NCI-H526 (cell line): ENCODE measurements at regions not wholly inside any gene's neighbourhood (a gene's known extent, or its start where the extent isn't known, plus 50 kb on each side); places are given as distances from the start of the nearest gene placed in this dataset.

Experiments
- DNase-seq, 2 experiments: peaks; one replicate each; lab custom pipeline; 2025; lab: John Stamatoyannopoulos, UW

GRCh38 chr22:49139492-49140151 is 688.1 kb downstream of the BRD1 start:
- no peak for DNase-seq

GRCh38 chr22:49138250-49138790 is 689.4 kb downstream of the BRD1 start:
- no peak for DNase-seq

- DNase-seq = no peak
These were observed 690.4 kb downstream of the BRD1 start for GRCh38 chr22:49137206-49137840.

GRCh38 chr22:49136816-49137180 is 690.9 kb downstream of the BRD1 start:
- no peak for DNase-seq

- DNase-seq = no peak
These were observed 691.4 kb downstream of the BRD1 start for GRCh38 chr22:49136041-49136815.

- no peak for DNase-seq
These were observed 693.6 kb downstream of the BRD1 start for GRCh38 chr22:49134076-49134475.

- no peak for DNase-seq
These were observed 694.1 kb downstream of the BRD1 start for GRCh38 chr22:49133541-49133940.

- DNase-seq = no peak
These were observed 695.7 kb downstream of the BRD1 start for GRCh38 chr22:49132009-49132408.

GRCh38 chr22:49129736-49130135 is 697.9 kb downstream of the BRD1 start:
- DNase-seq = no peak

- DNase-seq = no peak
These were observed 698.8 kb downstream of the BRD1 start for GRCh38 chr22:49128874-49129273.

- no peak for DNase-seq
These were observed 703.1 kb downstream of the BRD1 start for GRCh38 chr22:49124608-49125007.

- no peak for DNase-seq
These were observed 704.0 kb downstream of the BRD1 start for GRCh38 chr22:49123621-49124192.

- DNase-seq = no peak
These were observed 708.1 kb downstream of the BRD1 start for GRCh38 chr22:49119551-49119952.

GRCh38 chr22:49118065-49118464 is 709.6 kb downstream of the BRD1 start:
- DNase-seq = no peak

- no peak for DNase-seq
These were observed 710.2 kb downstream of the BRD1 start for GRCh38 chr22:49117486-49117885.

GRCh38 chr22:49116486-49117120 is 711.1 kb downstream of the BRD1 start:
- DNase-seq = no peak

- DNase-seq = no peak
These were observed 711.7 kb downstream of the BRD1 start for GRCh38 chr22:49116021-49116420.

- no peak for DNase-seq
These were observed 712.5 kb downstream of the BRD1 start for GRCh38 chr22:49115197-49115596.

- DNase-seq = no peak
These were observed 713.9 kb downstream of the BRD1 start for GRCh38 chr22:49113758-49114157.

GRCh38 chr22:49112661-49113626 is 714.7 kb downstream of the BRD1 start:
- DNase-seq = no peak

- no peak for DNase-seq
These were observed 715.5 kb downstream of the BRD1 start for GRCh38 chr22:49112176-49112575.
